Naive thymus-derived CD8-positive, alpha-beta T cell (primary cell): ENCODE measurements at regions not wholly inside any gene's neighbourhood (a gene's known extent, or its start where the extent isn't known, plus 50 kb on each side); places are given as distances from the start of the nearest gene placed in this dataset.
"Not testable (repeated sequence)": the region's sequence is repeated elsewhere in the genome, so short reads cannot be mapped to it uniquely, and the experiment has no call there.

Experiments used
- ATAC-seq, 2 donors: fragments of 150-1000 bp; cut with Tn5 transposase in 1 of 2; sonication (Bioruptor Pico), chemical (Tn5 transposase) in 1 of 2; 1 replicate in 1 of 2; 2 replicates in 1 of 2; pipeline ENCODE4 v1.10.0; 2021; ENCODE audit warnings: mild to moderate bottlenecking in 2 of 2, moderate library complexity in 2 of 2
- POLR2A ChIA-PET: fragments of 350-600 bp; sonication (Branson Sonifier 250); formaldehyde crosslinking; loops from one replicate; lab custom pipeline; 2021; ENCODE audit warnings: antibody characterized with exemption; lab: Charles Lee
- DNase-seq, 10 donors: peaks; one replicate each; pipeline versions ENCODE4 v3.0.0 to v3.0.0-alpha.2; 2020 to 2022
- H3K27ac Mint-ChIP-seq, 10 donors: one replicate each; pipeline ENCODE4 v1.8.0; 2020 to 2022; ENCODE audit warnings: mild to moderate bottlenecking in 10 of 10, mixed read lengths in 10 of 10, moderate library complexity in 4 of 10, inconsistent platforms in 1 of 10
- H3K27me3 Mint-ChIP-seq, 5 donors: one replicate each; pipeline ENCODE4 v1.8.0; 2021 to 2022; ENCODE audit warnings: mixed read lengths in 5 of 5
- H3K36me3 Mint-ChIP-seq, 3 donors: one replicate each; pipeline ENCODE4 v1.8.0; 2020 to 2022; ENCODE audit warnings: mixed read lengths in 3 of 3, mild to moderate bottlenecking in 2 of 3, inconsistent platforms in 1 of 3
- H3K4me1 Mint-ChIP-seq, 4 donors: one replicate each; pipeline ENCODE4 v1.8.0; 2021 to 2022; ENCODE audit warnings: mixed read lengths in 4 of 4
- H3K4me3 Mint-ChIP-seq, 10 donors: one replicate each; pipeline ENCODE4 v1.8.0; 2020 to 2022; ENCODE audit warnings: mild to moderate bottlenecking in 10 of 10, mixed read lengths in 10 of 10, moderate library complexity in 6 of 10, inconsistent platforms in 1 of 10
- H3K9me3 Mint-ChIP-seq, 9 donors: one replicate each; pipeline ENCODE4 v1.8.0; 2020 to 2022; ENCODE audit warnings: mixed read lengths in 9 of 9, mild to moderate bottlenecking in 3 of 9, inconsistent platforms in 1 of 9, moderate library complexity in 1 of 9

DNA sequence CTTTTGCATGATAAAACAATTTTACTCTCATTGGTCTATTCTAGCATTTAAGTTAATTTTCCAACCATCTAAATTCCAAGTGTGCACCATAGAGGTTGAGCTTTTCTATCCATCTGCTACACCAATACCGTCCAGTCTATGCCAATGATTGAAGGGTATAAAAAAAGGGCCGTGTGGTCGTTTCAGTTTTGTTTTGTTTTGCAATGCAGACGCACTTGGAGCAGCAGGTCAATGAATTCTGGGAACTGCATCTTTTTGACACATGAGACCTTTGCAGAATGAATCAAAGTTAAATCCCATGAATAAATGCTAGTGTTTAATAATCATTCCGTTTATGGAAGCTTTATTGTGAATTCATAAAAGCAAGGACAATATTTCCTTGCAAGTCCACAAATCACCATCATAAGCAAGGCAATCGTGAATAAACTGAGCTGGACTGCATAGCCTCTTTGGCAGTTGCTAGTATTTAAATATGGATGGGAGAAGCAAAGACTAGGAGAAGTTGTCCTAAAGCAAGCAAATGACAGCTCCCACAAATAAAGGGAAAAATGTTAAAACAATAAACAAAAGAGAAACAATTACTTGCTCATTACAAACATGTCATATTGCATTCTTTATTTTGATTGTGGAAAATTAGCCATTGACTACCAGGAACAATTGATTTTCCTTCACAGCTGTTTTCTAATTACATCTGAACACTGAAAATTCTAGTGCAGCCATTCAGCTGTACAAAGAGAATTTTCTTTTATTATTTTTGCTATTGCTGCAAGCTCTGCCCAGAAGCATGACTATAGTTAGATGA is 649.7 kb upstream of the GJE1 start:
- H3K27me3 Mint-ChIP-seq: no peaks in the 10 kb centered on the region
- peak in 2 of 10 donors; percentile 3 to 11 for DNase-seq
- POLR2A ChIA-PET: interaction anchor here (1.0 to 1.2 kb wide), 2 partner anchors 27 to 78 kb away, joined by 3 to 4 read pairs; no protein-coding TSS in a partner anchor
- ATAC-seq: peak in 1 of 2 donors; percentile 17
- peak overlapping the region; percentile 83 to 98 (median 94) for H3K27ac Mint-ChIP-seq
- H3K36me3 Mint-ChIP-seq: no peaks in the 10 kb centered on the region
- peaks cover 0 to 6% (median 0%) of the 10 kb centered on the region in 9 donors for H3K9me3 Mint-ChIP-seq
- peak overlapping the region; percentile 75 to 92 (median 87) for H3K4me3 Mint-ChIP-seq
- peaks cover 8 to 54% (median 31%) of the 10 kb centered on the region in 4 donors for H3K4me1 Mint-ChIP-seq

DNA sequence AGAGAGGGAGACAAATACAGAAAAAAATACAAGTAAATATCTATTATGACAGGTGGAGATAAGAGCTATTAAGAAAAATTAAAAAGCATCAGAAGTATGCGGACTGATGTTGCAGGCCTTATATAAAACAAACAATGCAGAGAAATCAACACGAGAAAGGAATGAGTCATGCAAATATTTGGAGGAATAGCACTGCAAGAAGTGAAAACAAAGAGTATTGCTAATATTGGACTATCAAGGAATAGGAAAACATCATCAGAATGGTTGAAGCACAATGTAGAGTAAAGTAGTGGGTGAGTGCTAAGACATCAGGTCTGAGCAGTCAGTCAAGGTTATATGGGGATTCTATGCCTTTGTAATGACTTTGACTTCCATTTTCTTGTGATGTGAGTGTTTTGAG is 657.5 kb upstream of the GJE1 start:
- POLR2A ChIA-PET: no interaction called here
- Mint-ChIP-seq H3K27me3 (no peaks in the 10 kb centered on the region), H3K9me3 (peaks cover 0 to 5% (median 0%) of the 10 kb centered on the region in 9 donors), H3K4me1 (peaks cover 2 to 10% (median 6%) of the 10 kb centered on the region in 4 donors), H3K27ac (no peak overlapping the region), H3K4me3 (no peak overlapping the region), H3K36me3 (no peaks in the 10 kb centered on the region)
- DNase-seq: no peak
- no peak for ATAC-seq

DNA sequence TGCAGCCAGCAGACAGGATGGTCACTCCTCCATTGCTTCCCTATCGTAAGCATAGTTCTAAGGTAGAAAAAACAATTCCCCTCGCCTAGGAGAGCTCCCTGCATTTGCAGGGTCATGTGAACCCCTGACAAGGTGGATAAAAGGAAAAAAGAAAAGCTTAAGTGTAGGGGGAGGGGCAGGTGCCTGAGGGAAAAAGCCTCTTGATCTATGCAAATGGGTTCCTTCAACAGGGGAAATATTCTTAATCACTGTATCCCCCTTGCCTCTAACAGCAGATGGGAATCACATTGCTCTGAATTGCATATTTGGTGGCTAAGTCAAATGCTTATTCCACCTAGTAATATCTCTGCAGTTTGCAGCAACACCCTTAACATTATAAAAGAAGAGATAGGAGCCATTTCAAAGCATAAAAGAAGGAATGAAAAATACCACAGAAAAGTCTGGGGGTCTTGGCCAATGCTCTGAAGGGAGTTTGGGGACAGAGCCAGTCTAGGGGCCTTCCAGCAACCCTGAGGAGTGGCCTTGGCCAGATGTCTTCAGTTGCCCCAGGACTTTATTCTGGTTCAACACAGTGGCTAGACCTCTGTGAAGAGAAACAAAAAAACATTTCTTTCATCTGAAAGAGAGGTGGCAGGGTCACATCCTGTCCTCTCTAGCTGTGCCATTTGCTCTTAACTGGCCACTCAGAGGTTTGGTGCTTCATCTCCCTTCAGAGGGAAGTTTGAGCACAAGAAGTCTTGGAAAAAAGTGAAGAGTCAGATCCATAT is 660.4 kb upstream of the GJE1 start:
- H3K4me3 Mint-ChIP-seq: no peak overlapping the region
- ATAC-seq (no peak), DNase-seq (no peak)
- POLR2A ChIA-PET: no interaction called here
- H3K27ac Mint-ChIP-seq: no peak overlapping the region
- peaks cover 0 to 4% (median 0%) of the 10 kb centered on the region in 9 donors for H3K9me3 Mint-ChIP-seq
- H3K36me3 Mint-ChIP-seq: no peaks in the 10 kb centered on the region
- peaks cover 5 to 10% (median 7%) of the 10 kb centered on the region in 4 donors for H3K4me1 Mint-ChIP-seq
- H3K27me3 Mint-ChIP-seq: no peaks in the 10 kb centered on the region

GRCh38 chr6:141470810-141471209 is 661.9 kb upstream of the GJE1 start:
- ATAC-seq: no peak
- POLR2A ChIA-PET: no interaction called here

DNA sequence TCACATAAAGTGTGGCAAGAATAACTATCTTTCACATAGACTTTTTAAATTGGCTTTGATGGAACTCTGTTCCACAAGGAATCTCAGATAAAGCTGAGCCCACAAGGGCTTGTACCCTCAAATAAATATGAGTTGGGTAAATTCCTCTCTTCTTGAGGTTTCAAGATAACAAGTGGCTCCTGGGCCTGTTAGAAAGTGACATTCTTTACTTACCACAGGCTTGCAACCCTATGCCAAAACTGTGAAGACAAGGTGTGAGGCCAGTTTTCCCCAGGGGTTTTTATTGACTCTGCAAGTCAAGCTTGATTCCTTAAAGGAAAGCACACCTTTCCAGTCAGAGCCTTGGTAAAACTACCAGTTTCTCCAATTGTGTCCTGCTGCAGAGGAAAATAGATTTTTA is 664.8 kb upstream of the GJE1 start:
- Mint-ChIP-seq H3K27me3 (no peaks in the 10 kb centered on the region), H3K4me1 (peaks cover 4 to 19% (median 10%) of the 10 kb centered on the region in 4 donors), H3K36me3 (no peaks in the 10 kb centered on the region), H3K9me3 (no peaks in the 10 kb centered on the region), H3K27ac (no peak overlapping the region), H3K4me3 (no peak overlapping the region)
- DNase-seq (no peak), ATAC-seq (no peak)
- POLR2A ChIA-PET: no interaction called here

More at GRCh38 chr6:141470810-141471209, 661.9 kb upstream of the GJE1 start:
- DNase-seq: no peak
- H3K4me3 Mint-ChIP-seq: no peak overlapping the region
- peaks cover 5 to 10% (median 8%) of the 10 kb centered on the region in 4 donors for H3K4me1 Mint-ChIP-seq
- no peaks in the 10 kb centered on the region for H3K36me3 Mint-ChIP-seq
- no peaks in the 10 kb centered on the region for H3K27me3 Mint-ChIP-seq
- H3K27ac Mint-ChIP-seq: no peak overlapping the region
- peaks cover 0 to 4% (median 0%) of the 10 kb centered on the region in 9 donors for H3K9me3 Mint-ChIP-seq

DNA sequence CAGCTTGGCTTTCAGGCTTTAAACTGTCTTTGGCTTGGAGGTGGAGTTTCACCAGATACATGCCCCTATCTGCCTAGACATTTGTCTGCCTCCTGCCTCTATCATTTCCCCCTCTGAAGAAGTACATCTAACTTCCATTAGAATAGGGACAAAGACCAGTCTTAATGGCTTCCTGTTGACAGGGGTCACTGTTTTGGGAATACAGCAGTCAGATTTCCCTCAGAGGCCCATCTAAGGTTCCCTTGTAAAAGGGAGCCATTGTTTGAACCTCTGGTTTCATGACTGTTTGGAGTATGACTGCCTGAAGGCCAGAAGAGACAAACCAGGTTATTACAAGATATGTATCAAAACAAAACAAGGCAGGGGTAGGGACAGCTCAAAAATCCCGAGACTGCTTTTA is 665.7 kb upstream of the GJE1 start:
- no peak for DNase-seq
- H3K27me3 Mint-ChIP-seq: no peaks in the 10 kb centered on the region
- H3K4me3 Mint-ChIP-seq: no peak overlapping the region
- no peaks in the 10 kb centered on the region for H3K9me3 Mint-ChIP-seq
- POLR2A ChIA-PET: no interaction called here
- no peaks in the 10 kb centered on the region for H3K36me3 Mint-ChIP-seq
- ATAC-seq: no peak
- no peak overlapping the region for H3K27ac Mint-ChIP-seq
- H3K4me1 Mint-ChIP-seq: peaks cover 1 to 17% (median 5%) of the 10 kb centered on the region in 4 donors

DNA sequence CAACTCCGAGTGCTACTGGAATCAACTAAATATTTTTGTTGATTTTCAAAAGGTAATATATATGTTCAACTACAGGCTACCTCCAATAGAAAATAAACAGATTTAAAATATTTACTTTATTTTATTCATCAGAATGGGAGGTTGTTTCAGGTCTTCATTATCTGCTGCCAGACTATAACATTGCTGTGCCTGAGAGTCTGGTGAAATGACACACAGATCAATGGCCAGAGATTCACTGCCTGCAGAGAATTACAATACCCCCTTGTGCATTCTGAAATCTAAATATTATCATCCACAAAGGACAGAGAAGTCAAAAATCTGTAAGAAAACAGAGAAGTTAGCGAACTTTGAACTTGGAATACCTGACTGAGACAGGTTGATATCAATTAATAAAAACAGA is 667.8 kb upstream of the GJE1 start:
- Mint-ChIP-seq H3K4me1 (peaks cover 0 to 17% (median 1%) of the 10 kb centered on the region in 4 donors), H3K27me3 (peaks cover 0 to 1% (median 0%) of the 10 kb centered on the region in 5 donors), H3K9me3 (no peaks in the 10 kb centered on the region), H3K4me3 (no peak overlapping the region), H3K27ac (peak overlapping the region in 1 of 10 donors; percentile 48), H3K36me3 (no peaks in the 10 kb centered on the region)
- ATAC-seq (no peak), DNase-seq (no peak)
- POLR2A ChIA-PET: no interaction called here

GRCh38 chr6:141464490-141464889 is 668.2 kb upstream of the GJE1 start:
- peak; percentile 37 to 57 for ATAC-seq
- Mint-ChIP-seq H3K4me1 (peaks cover 0 to 17% (median 1%) of the 10 kb centered on the region in 4 donors), H3K4me3 (no peak overlapping the region), H3K27me3 (peaks cover 0 to 4% (median 0%) of the 10 kb centered on the region in 5 donors), H3K36me3 (no peaks in the 10 kb centered on the region), H3K27ac (peak overlapping the region in 1 of 10 donors; percentile 48), H3K9me3 (no peaks in the 10 kb centered on the region)
- POLR2A ChIA-PET: no interaction called here
- peak in 3 of 10 donors; percentile 18 to 33 (median 27) for DNase-seq

DNA sequence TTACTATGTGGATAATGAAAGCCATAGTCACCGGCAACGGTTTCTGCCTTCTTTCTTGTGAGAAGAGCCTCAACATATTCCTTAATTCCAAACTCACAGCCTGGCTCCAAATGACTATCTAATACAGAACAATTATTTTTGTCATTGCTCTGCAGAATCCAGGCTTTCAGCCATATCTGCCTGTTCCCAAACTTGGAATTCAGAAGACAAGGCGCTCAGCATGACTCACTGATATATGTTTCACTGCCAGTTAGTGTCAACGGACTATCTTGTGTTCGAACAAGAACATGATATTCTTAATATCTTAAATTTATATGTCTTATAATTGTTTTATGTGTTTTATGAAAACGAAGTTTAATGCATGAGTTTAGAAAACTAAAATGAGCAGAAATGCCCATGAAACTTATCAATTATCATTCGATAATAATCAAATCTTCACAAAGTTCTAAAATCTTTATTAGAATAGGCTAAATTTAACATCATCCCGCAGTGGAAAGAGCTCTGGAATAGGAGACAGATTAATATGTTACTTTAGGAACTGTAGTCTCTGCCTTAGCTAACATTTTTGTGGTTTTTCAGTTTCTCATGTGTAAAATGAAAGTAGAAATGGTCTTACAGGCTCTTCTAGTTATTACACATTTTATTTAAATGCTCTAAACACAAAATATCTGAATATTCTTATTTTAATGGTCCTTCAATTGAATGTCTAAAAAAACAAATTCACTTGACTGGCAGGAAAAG is 669.3 kb upstream of the GJE1 start:
- peaks cover 0 to 4% (median 0%) of the 10 kb centered on the region in 5 donors for H3K27me3 Mint-ChIP-seq
- peaks cover 0 to 17% (median 1%) of the 10 kb centered on the region in 4 donors for H3K4me1 Mint-ChIP-seq
- H3K4me3 Mint-ChIP-seq: no peak overlapping the region
- no peak overlapping the region for H3K27ac Mint-ChIP-seq
- no peaks in the 10 kb centered on the region for H3K9me3 Mint-ChIP-seq
- ATAC-seq (no peak), DNase-seq (no peak)
- POLR2A ChIA-PET: no interaction called here
- H3K36me3 Mint-ChIP-seq: no peaks in the 10 kb centered on the region

- DNase-seq (no peak), ATAC-seq (no peak)
- no peaks in the 10 kb centered on the region for H3K9me3 Mint-ChIP-seq
- POLR2A ChIA-PET: no interaction called here
- no peak overlapping the region for H3K4me3 Mint-ChIP-seq
- H3K27ac Mint-ChIP-seq: no peak overlapping the region
- H3K4me1 Mint-ChIP-seq: peaks cover 0 to 11% (median 1%) of the 10 kb centered on the region in 4 donors
- no peaks in the 10 kb centered on the region for H3K36me3 Mint-ChIP-seq
- H3K27me3 Mint-ChIP-seq: peaks cover 0 to 4% (median 0%) of the 10 kb centered on the region in 5 donors
These were observed 671.8 kb upstream of the GJE1 start for GRCh38 chr6:141460743-141461484.

- H3K4me3 Mint-ChIP-seq, H3K27ac Mint-ChIP-seq, H3K27me3 Mint-ChIP-seq, DNase-seq, POLR2A ChIA-PET, H3K36me3 Mint-ChIP-seq, H3K9me3 Mint-ChIP-seq, ATAC-seq: not testable (repeated sequence)
- H3K4me1 Mint-ChIP-seq: peaks cover 0 to 11% (median 1%) of the 10 kb centered on the region in 4 donors
These were observed 672.5 kb upstream of the GJE1 start for GRCh38 chr6:141460245-141460644.

- H3K27ac Mint-ChIP-seq, H3K36me3 Mint-ChIP-seq, H3K9me3 Mint-ChIP-seq, H3K4me3 Mint-ChIP-seq, H3K4me1 Mint-ChIP-seq, DNase-seq, POLR2A ChIA-PET, H3K27me3 Mint-ChIP-seq, ATAC-seq: not testable (repeated sequence)
These were observed 674.7 kb upstream of the GJE1 start for GRCh38 chr6:141457984-141458383.
